Activated naive CD4-positive, alpha-beta T cell treated with anti-CD3 and anti-CD28 coated beads, Interleukin-2, amount 10 ng/mL, durations not matched to agents 7 days and 5 days (primary cell): ENCODE measurements at regions not wholly inside any gene's neighbourhood (a gene's known extent, or its start where the extent isn't known, plus 50 kb on each side); places are given as distances from the start of the nearest gene placed in this dataset.

Source experiments
- CTCF ChIA-PET: fragments of 350-600 bp; sonication (Branson Sonifier 250); formaldehyde crosslinking; loops from one replicate; lab custom pipeline; 2021; ENCODE audit warnings: antibody characterized with exemption; lab: Charles Lee
- DNase-seq: peaks from one replicate; pipeline ENCODE4 v3.0.0-alpha.2; 2020
- H3K27ac Mint-ChIP-seq: one replicate; pipeline ENCODE4 v1.8.0; 2021; ENCODE audit warnings: mild to moderate bottlenecking, moderate library complexity, mixed read lengths
- H3K27me3 Mint-ChIP-seq: one replicate; pipeline ENCODE4 v1.8.0; 2021; ENCODE audit warnings: mild to moderate bottlenecking, mixed read lengths
- H3K36me3 Mint-ChIP-seq: one replicate; pipeline ENCODE4 v1.8.0; 2021; ENCODE audit warnings: mixed read lengths
- H3K4me1 Mint-ChIP-seq: one replicate; pipeline ENCODE4 v1.8.0; 2021; ENCODE audit warnings: mixed read lengths
- H3K4me3 Mint-ChIP-seq: one replicate; pipeline ENCODE4 v1.8.0; 2021; ENCODE audit warnings: mild to moderate bottlenecking, moderate library complexity, mixed read lengths
- H3K9me3 Mint-ChIP-seq: one replicate; pipeline ENCODE4 v1.8.0; 2021; ENCODE audit warnings: mixed read lengths

- H3K27me3 Mint-ChIP-seq: peaks cover 21% of the 10 kb centered on the region
- no peak overlapping the region for H3K4me3 Mint-ChIP-seq
- CTCF ChIA-PET: no interaction called here
Measured at GRCh38 chrX:69305333-69306062, 140.2 kb upstream of the PJA1 start.

GRCh38 chrX:69303231-69303630 is 138.0 kb upstream of the PJA1 start:
- DNase-seq: no peak
- Mint-ChIP-seq H3K27ac (no peak overlapping the region), H3K36me3 (no peaks in the 10 kb centered on the region), H3K9me3 (no peaks in the 10 kb centered on the region), H3K27me3 (peaks cover 21% of the 10 kb centered on the region), H3K4me3 (no peak overlapping the region), H3K4me1 (no peaks in the 10 kb centered on the region)
- CTCF ChIA-PET: no interaction called here

More at GRCh38 chrX:69305333-69306062, 140.2 kb upstream of the PJA1 start:
- Mint-ChIP-seq H3K9me3 (no peaks in the 10 kb centered on the region), H3K4me1 (no peaks in the 10 kb centered on the region), H3K36me3 (no peaks in the 10 kb centered on the region), H3K27ac (no peak overlapping the region)
- no peak for DNase-seq

- no peak for DNase-seq
- Mint-ChIP-seq H3K9me3 (no peaks in the 10 kb centered on the region), H3K4me3 (no peak overlapping the region), H3K27ac (no peak overlapping the region), H3K36me3 (no peaks in the 10 kb centered on the region), H3K4me1 (no peaks in the 10 kb centered on the region), H3K27me3 (peaks cover 11% of the 10 kb centered on the region)
- CTCF ChIA-PET: no interaction called here
Measured at GRCh38 chrX:69299951-69300714, 134.9 kb upstream of the PJA1 start.

GRCh38 chrX:69299285-69299684 is 134.0 kb upstream of the PJA1 start:
- DNase-seq: no peak
- H3K9me3 Mint-ChIP-seq: no peaks in the 10 kb centered on the region
- no peaks in the 10 kb centered on the region for H3K36me3 Mint-ChIP-seq
- no peak overlapping the region for H3K27ac Mint-ChIP-seq
- H3K4me1 Mint-ChIP-seq: no peaks in the 10 kb centered on the region
- peaks cover 4% of the 10 kb centered on the region for H3K27me3 Mint-ChIP-seq
- CTCF ChIA-PET: no interaction called here
- no peak overlapping the region for H3K4me3 Mint-ChIP-seq

GRCh38 chrX:69298466-69299140 is 133.3 kb upstream of the PJA1 start:
- no peaks in the 10 kb centered on the region for H3K9me3 Mint-ChIP-seq
- H3K27me3 Mint-ChIP-seq: no peaks in the 10 kb centered on the region
- CTCF ChIA-PET: no interaction called here
- H3K4me3 Mint-ChIP-seq: no peak overlapping the region
- H3K27ac Mint-ChIP-seq: no peak overlapping the region
- DNase-seq: no peak
- H3K4me1 Mint-ChIP-seq: no peaks in the 10 kb centered on the region
- H3K36me3 Mint-ChIP-seq: no peaks in the 10 kb centered on the region

- Mint-ChIP-seq H3K27ac (no peak overlapping the region), H3K9me3 (no peaks in the 10 kb centered on the region), H3K4me3 (no peak overlapping the region), H3K36me3 (no peaks in the 10 kb centered on the region), H3K4me1 (no peaks in the 10 kb centered on the region), H3K27me3 (no peaks in the 10 kb centered on the region)
- no peak for DNase-seq
- CTCF ChIA-PET: no interaction called here
Measured at GRCh38 chrX:69297506-69297905, 132.3 kb upstream of the PJA1 start.

- Mint-ChIP-seq H3K9me3 (no peaks in the 10 kb centered on the region), H3K27ac (no peak overlapping the region), H3K4me1 (no peaks in the 10 kb centered on the region), H3K36me3 (no peaks in the 10 kb centered on the region), H3K4me3 (no peak overlapping the region), H3K27me3 (no peaks in the 10 kb centered on the region)
- no peak for DNase-seq
- CTCF ChIA-PET: interaction anchor here (0.9 kb wide), 1 partner anchor 562 kb away, joined by 3 read pairs; no protein-coding TSS in a partner anchor
Measured at GRCh38 chrX:69293776-69294601, 128.7 kb upstream of the PJA1 start.

- H3K4me1 Mint-ChIP-seq: no peaks in the 10 kb centered on the region
- CTCF ChIA-PET: no interaction called here
- no peak overlapping the region for H3K4me3 Mint-ChIP-seq
- H3K27ac Mint-ChIP-seq: no peak overlapping the region
- H3K9me3 Mint-ChIP-seq: no peaks in the 10 kb centered on the region
- H3K36me3 Mint-ChIP-seq: no peaks in the 10 kb centered on the region
- DNase-seq: no peak
- H3K27me3 Mint-ChIP-seq: no peaks in the 10 kb centered on the region
Measured at GRCh38 chrX:69291116-69291515, 125.9 kb upstream of the PJA1 start.

GRCh38 chrX:69290292-69290691 is 125.0 kb upstream of the PJA1 start:
- Mint-ChIP-seq H3K36me3 (no peaks in the 10 kb centered on the region), H3K4me3 (no peak overlapping the region), H3K27me3 (no peaks in the 10 kb centered on the region), H3K9me3 (no peaks in the 10 kb centered on the region), H3K4me1 (no peaks in the 10 kb centered on the region), H3K27ac (no peak overlapping the region)
- CTCF ChIA-PET: no interaction called here
- DNase-seq: no peak

- CTCF ChIA-PET: no interaction called here
- H3K9me3 Mint-ChIP-seq: no peaks in the 10 kb centered on the region
Measured at GRCh38 chrX:69289793-69290123, 124.5 kb upstream of the PJA1 start.

GRCh38 chrX:69289046-69289792 is 124.0 kb upstream of the PJA1 start:
- Mint-ChIP-seq H3K27me3 (no peaks in the 10 kb centered on the region), H3K4me1 (no peaks in the 10 kb centered on the region), H3K36me3 (no peaks in the 10 kb centered on the region), H3K27ac (no peak overlapping the region), H3K4me3 (no peak overlapping the region), H3K9me3 (no peaks in the 10 kb centered on the region)
- no peak for DNase-seq
- CTCF ChIA-PET: no interaction called here

More at GRCh38 chrX:69289793-69290123, 124.5 kb upstream of the PJA1 start:
- no peak for DNase-seq
- Mint-ChIP-seq H3K36me3 (no peaks in the 10 kb centered on the region), H3K4me3 (no peak overlapping the region), H3K27me3 (no peaks in the 10 kb centered on the region), H3K27ac (no peak overlapping the region), H3K4me1 (no peaks in the 10 kb centered on the region)

GRCh38 chrX:69287095-69287494 is 121.8 kb upstream of the PJA1 start:
- CTCF ChIA-PET: no interaction called here
- no peaks in the 10 kb centered on the region for H3K9me3 Mint-ChIP-seq

GRCh38 chrX:69286565-69286906 is 121.3 kb upstream of the PJA1 start:
- no peaks in the 10 kb centered on the region for H3K36me3 Mint-ChIP-seq
- no peak for DNase-seq
- no peak overlapping the region for H3K27ac Mint-ChIP-seq
- no peaks in the 10 kb centered on the region for H3K27me3 Mint-ChIP-seq
- H3K4me3 Mint-ChIP-seq: no peak overlapping the region
- no peaks in the 10 kb centered on the region for H3K4me1 Mint-ChIP-seq
- CTCF ChIA-PET: no interaction called here
- H3K9me3 Mint-ChIP-seq: no peaks in the 10 kb centered on the region

More at GRCh38 chrX:69287095-69287494, 121.8 kb upstream of the PJA1 start:
- Mint-ChIP-seq H3K27ac (no peak overlapping the region), H3K36me3 (no peaks in the 10 kb centered on the region), H3K4me3 (no peak overlapping the region), H3K27me3 (no peaks in the 10 kb centered on the region), H3K4me1 (no peaks in the 10 kb centered on the region)
- DNase-seq: no peak
